Type B pancreatic cell (in vitro differentiated cells): ENCODE measurements at regions not wholly inside any gene's neighbourhood (a gene's known extent, or its start where the extent isn't known, plus 50 kb on each side); places are given as distances from the start of the nearest gene placed in this dataset.

ENCODE experiments used
- DNase-seq: peaks from one replicate; pipeline ENCODE4 v3.0.0; 2021; ENCODE audit warnings: mixed read lengths; ENCODE audit not compliant: unreplicated experiment; ENCODE audit errors: extremely low spot score
- H3K27ac Mint-ChIP-seq: 2 replicates; pipeline ENCODE4 v1.8.0; 2021; ENCODE audit warnings: mild to moderate bottlenecking, mixed read lengths
- H3K27me3 Mint-ChIP-seq: 2 replicates; pipeline ENCODE4 v1.8.0; 2021; ENCODE audit warnings: mixed read lengths
- H3K36me3 Mint-ChIP-seq: 2 replicates; pipeline ENCODE4 v1.8.0; 2021; ENCODE audit warnings: mixed read lengths
- H3K4me1 Mint-ChIP-seq: one replicate; pipeline ENCODE4 v1.8.0; 2021; ENCODE audit warnings: mixed read lengths; ENCODE audit not compliant: unreplicated experiment
- H3K4me3 Mint-ChIP-seq: 2 replicates; pipeline ENCODE4 v1.8.0; 2021; ENCODE audit warnings: mild to moderate bottlenecking, mixed read lengths
- H3K9me3 Mint-ChIP-seq: 2 replicates; pipeline ENCODE4 v1.8.0; 2021; ENCODE audit warnings: mixed read lengths
- CTCF ChIP-seq: fragments of 200-600 bp; sonication (generic); conservative IDR thresholded peaks from 2 replicates; pipeline ENCODE4 v1.5.0; 2021; ENCODE audit warnings: antibody characterized with exemption, mild to moderate bottlenecking

GRCh38 chr14:101462726-101463565 is 98.3 kb upstream of the DIO3 start:
- H3K27ac Mint-ChIP-seq, result no peak overlapping the region

GRCh38 chr14:101463566-101464171 is 97.6 kb upstream of the DIO3 start:
- H3K36me3 Mint-ChIP-seq, result no peaks in the 10 kb centered on the region
- H3K4me3 Mint-ChIP-seq, result no peak overlapping the region
- no peaks in the 10 kb centered on the region for H3K9me3 Mint-ChIP-seq
- H3K27ac Mint-ChIP-seq, result no peak overlapping the region
- TF ChIP-seq CTCF, result no peak
- peaks cover 29% of the 10 kb centered on the region for H3K27me3 Mint-ChIP-seq
- H3K4me1 Mint-ChIP-seq, result peaks cover 5% of the 10 kb centered on the region
- no peak for DNase-seq

More at GRCh38 chr14:101462726-101463565, 98.3 kb upstream of the DIO3 start:
- peaks cover 5% of the 10 kb centered on the region for H3K4me1 Mint-ChIP-seq
- H3K27me3 Mint-ChIP-seq, result peaks cover 29% of the 10 kb centered on the region
- no peak for TF ChIP-seq CTCF
- DNase-seq, result no peak
- H3K4me3 Mint-ChIP-seq, result no peak overlapping the region
- no peaks in the 10 kb centered on the region for H3K36me3 Mint-ChIP-seq
- no peaks in the 10 kb centered on the region for H3K9me3 Mint-ChIP-seq

- no peaks in the 10 kb centered on the region for H3K36me3 Mint-ChIP-seq
Observed at GRCh38 chr14:101464310-101464983, 96.8 kb upstream of the DIO3 start.

GRCh38 chr14:101464984-101465794 is 96.1 kb upstream of the DIO3 start:
- no peak for TF ChIP-seq CTCF
- Mint-ChIP-seq H3K27me3 (peaks cover 20% of the 10 kb centered on the region), H3K27ac (no peak overlapping the region), H3K36me3 (no peaks in the 10 kb centered on the region), H3K4me1 (peaks cover 4% of the 10 kb centered on the region), H3K9me3 (no peaks in the 10 kb centered on the region), H3K4me3 (no peak overlapping the region)
- DNase-seq, result no peak

More at GRCh38 chr14:101464310-101464983, 96.8 kb upstream of the DIO3 start:
- no peak for TF ChIP-seq CTCF
- DNase-seq, result no peak
- peaks cover 5% of the 10 kb centered on the region for H3K4me1 Mint-ChIP-seq
- H3K27ac Mint-ChIP-seq, result no peak overlapping the region
- H3K9me3 Mint-ChIP-seq, result no peaks in the 10 kb centered on the region
- peaks cover 25% of the 10 kb centered on the region for H3K27me3 Mint-ChIP-seq
- no peak overlapping the region for H3K4me3 Mint-ChIP-seq

GRCh38 chr14:101465795-101466448 is 95.4 kb upstream of the DIO3 start:
- H3K9me3 Mint-ChIP-seq, result no peaks in the 10 kb centered on the region
- DNase-seq, result no peak
- H3K36me3 Mint-ChIP-seq, result no peaks in the 10 kb centered on the region
- H3K27me3 Mint-ChIP-seq, result peaks cover 13% of the 10 kb centered on the region
- H3K4me3 Mint-ChIP-seq, result no peak overlapping the region
- no peak overlapping the region for H3K27ac Mint-ChIP-seq
- H3K4me1 Mint-ChIP-seq, result no peaks in the 10 kb centered on the region
- no peak for TF ChIP-seq CTCF
